OCI-LY3 (cell line): ENCODE measurements at regions not wholly inside any gene's neighbourhood (a gene's known extent, or its start where the extent isn't known, plus 50 kb on each side); places are given as distances from the start of the nearest gene placed in this dataset.

Source experiments
- H2AFZ ChIP-seq: fragments of 200-600, 300-600 bp; shearing (Covaris generic); 2 replicates; pipeline ENCODE4 v1.6.0; 2014; ENCODE audit warnings: antibody characterized with exemption, low read depth, low read length
- H3K27ac ChIP-seq: fragments of 200-600, 300-600 bp; sonication (generic); 2 replicates; pipeline ENCODE4 v1.5.1; 2014; ENCODE audit warnings: mild to moderate bottlenecking, low read length, moderate library complexity, mixed read lengths
- H3K27me3 ChIP-seq: fragments of 200-600, 300-600 bp; sonication (generic); 2 replicates; pipeline ENCODE4 v1.6.1; 2014; ENCODE audit warnings: low read depth, low read length, mixed read lengths
- H3K36me3 ChIP-seq: fragments of 200-600, 300-600 bp; sonication (generic); replicated peaks from 2 replicates; pipeline ENCODE3; 2014; ENCODE audit warnings: low read depth, low read length, mixed read lengths
- H3K4me1 ChIP-seq: fragments of 300-600, 200-600 bp; sonication (generic); 2 replicates; pipeline ENCODE4 v1.6.1; 2014; ENCODE audit warnings: low read length, mixed read lengths
- H3K4me2 ChIP-seq: fragments of 200-600, 300-600 bp; sonication (generic); 2 replicates; pipeline ENCODE4 v1.6.1; 2014; ENCODE audit warnings: low read length, mixed read lengths
- H3K4me3 ChIP-seq: fragments of 300-600, 200-600 bp; sonication (generic); 2 replicates; pipeline ENCODE4 v1.5.1; 2014; ENCODE audit warnings: antibody characterized with exemption, mild to moderate bottlenecking, low read length, moderate library complexity
- H3K79me2 ChIP-seq: fragments of 300-600, 200-600 bp; shearing (Covaris generic); 2 replicates; pipeline ENCODE4 v1.6.1; 2014; ENCODE audit warnings: mild to moderate bottlenecking, low read length, mixed read lengths
- H3K9ac ChIP-seq: fragments of 300-600, 200-600 bp; shearing (Covaris generic); 2 replicates; pipeline ENCODE4 v1.6.0; 2014; ENCODE audit warnings: mild to moderate bottlenecking, low read length, moderate library complexity
- H3K9me3 ChIP-seq: fragments of 200-600, 300-600 bp; shearing (Covaris generic); 2 replicates; pipeline ENCODE4 v1.6.1; 2014; ENCODE audit warnings: low read length, mixed read lengths; ENCODE audit not compliant: insufficient read depth
- H4K20me1 ChIP-seq: fragments of 200-600, 300-600 bp; sonication (generic); 2 replicates; pipeline ENCODE4 v1.6.1; 2016; ENCODE audit warnings: low read length, mixed read lengths; ENCODE audit not compliant: insufficient read depth
- EZH2phosphoT487 ChIP-seq: fragments of 200-600 bp; shearing (Covaris generic); IDR thresholded peaks from 2 replicates; pipeline ENCODE4 v1.6.1; 2018; ENCODE audit warnings: antibody characterized with exemption, mixed run types, low read depth
- TF ChIP-seq, protein P1 (sequence below): fragments of 200-600, 300-600 bp; sonication (generic); IDR thresholded peaks from 2 replicates; pipeline ENCODE4 v1.5.1; 2014; ENCODE audit warnings: antibody characterized with exemption, low read length, low read depth

DNA sequence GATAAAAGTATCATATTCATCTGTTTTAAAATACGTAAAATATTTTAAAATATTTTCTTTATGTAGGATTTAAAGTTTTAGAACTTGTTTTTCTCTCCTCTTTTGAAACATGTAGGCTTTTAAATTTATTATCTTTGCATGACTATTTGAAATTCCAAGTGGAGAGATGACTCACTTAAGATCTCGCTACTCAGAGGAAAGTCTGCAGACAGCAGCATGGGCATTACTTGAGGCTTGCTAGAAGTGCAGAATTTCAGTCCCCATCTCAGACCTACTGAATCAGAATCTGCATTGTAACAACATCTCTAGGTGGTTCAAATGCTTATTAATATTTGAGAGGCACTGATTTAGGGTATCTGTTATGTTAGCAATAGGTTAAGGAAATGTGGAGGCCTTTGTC is 225.7 kb upstream of the ARX start:
- Histone ChIP-seq H3K9ac (no peak overlapping the region), H3K79me2 (no peaks in the 10 kb centered on the region), H3K4me2 (no peak overlapping the region), H4K20me1 (no peaks in the 10 kb centered on the region), H3K36me3 (no peaks in the 10 kb centered on the region), H2AFZ (no peak overlapping the region), H3K27me3 (no peaks in the 10 kb centered on the region), H3K9me3 (no peaks in the 10 kb centered on the region), H3K27ac (no peak overlapping the region), H3K4me1 (no peaks in the 10 kb centered on the region), H3K4me3 (no peak overlapping the region)
- TF ChIP-seq, protein P1, sequence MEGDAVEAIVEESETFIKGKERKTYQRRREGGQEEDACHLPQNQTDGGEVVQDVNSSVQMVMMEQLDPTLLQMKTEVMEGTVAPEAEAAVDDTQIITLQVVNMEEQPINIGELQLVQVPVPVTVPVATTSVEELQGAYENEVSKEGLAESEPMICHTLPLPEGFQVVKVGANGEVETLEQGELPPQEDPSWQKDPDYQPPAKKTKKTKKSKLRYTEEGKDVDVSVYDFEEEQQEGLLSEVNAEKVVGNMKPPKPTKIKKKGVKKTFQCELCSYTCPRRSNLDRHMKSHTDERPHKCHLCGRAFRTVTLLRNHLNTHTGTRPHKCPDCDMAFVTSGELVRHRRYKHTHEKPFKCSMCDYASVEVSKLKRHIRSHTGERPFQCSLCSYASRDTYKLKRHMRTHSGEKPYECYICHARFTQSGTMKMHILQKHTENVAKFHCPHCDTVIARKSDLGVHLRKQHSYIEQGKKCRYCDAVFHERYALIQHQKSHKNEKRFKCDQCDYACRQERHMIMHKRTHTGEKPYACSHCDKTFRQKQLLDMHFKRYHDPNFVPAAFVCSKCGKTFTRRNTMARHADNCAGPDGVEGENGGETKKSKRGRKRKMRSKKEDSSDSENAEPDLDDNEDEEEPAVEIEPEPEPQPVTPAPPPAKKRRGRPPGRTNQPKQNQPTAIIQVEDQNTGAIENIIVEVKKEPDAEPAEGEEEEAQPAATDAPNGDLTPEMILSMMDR = no peak
- no peak for TF ChIP-seq EZH2phosphoT487

DNA sequence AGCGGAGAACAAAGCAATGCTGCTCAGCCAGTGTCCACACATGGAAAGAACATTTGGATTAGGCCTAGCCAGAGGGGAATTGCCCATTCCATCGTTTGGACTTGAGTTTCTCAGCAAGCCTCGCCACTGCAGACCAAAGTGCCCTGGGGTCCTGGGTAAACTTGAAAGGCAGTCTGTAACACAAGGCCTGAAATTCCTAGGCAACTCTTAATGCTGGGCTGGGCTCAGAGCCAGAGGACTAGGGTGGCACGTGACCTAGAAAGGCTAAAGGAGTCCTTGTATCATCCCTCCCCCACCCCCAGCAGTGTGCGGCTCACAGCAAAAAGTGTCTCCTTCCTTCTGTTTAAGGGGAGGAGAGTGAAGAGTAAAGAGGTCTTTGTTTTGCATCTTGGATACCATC is 210.4 kb upstream of the ARX start:
- no peaks in the 10 kb centered on the region for H3K4me1 ChIP-seq
- H3K9me3 ChIP-seq = no peaks in the 10 kb centered on the region
- no peak overlapping the region for H3K4me3 ChIP-seq
- H4K20me1 ChIP-seq = no peaks in the 10 kb centered on the region
- TF ChIP-seq EZH2phosphoT487 = no peak
- TF ChIP-seq, protein P1 = no peak
- no peak overlapping the region for H3K27ac ChIP-seq
- H3K36me3 ChIP-seq = no peaks in the 10 kb centered on the region
- H3K9ac ChIP-seq = no peak overlapping the region
- no peak overlapping the region for H2AFZ ChIP-seq
- H3K27me3 ChIP-seq = no peaks in the 10 kb centered on the region
- H3K79me2 ChIP-seq = no peaks in the 10 kb centered on the region
- no peak overlapping the region for H3K4me2 ChIP-seq

DNA sequence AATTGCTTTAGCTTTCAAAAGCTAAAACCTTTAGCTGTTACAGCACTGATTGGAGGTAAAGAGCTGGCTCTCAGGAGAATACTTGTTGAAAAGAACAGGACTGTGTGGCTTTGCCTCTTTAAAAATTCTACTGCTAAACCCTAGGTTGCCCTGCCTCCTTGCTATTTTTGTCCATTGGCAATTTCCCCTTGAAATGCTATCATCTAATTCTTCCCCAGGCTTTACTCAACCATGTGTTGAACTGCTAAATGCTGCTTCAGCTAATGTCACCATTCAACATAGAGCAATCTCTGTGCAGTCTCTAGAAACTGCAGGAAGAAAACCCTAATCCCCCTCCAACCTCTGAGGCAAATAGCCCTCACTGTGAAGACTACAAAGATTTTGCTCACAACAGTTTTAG is 203.7 kb upstream of the ARX start:
- no peaks in the 10 kb centered on the region for H3K79me2 ChIP-seq
- H3K4me1 ChIP-seq = no peaks in the 10 kb centered on the region
- H3K27me3 ChIP-seq = no peaks in the 10 kb centered on the region
- no peaks in the 10 kb centered on the region for H3K9me3 ChIP-seq
- H3K27ac ChIP-seq = no peak overlapping the region
- no peaks in the 10 kb centered on the region for H4K20me1 ChIP-seq
- H3K4me3 ChIP-seq = no peak overlapping the region
- no peak overlapping the region for H3K9ac ChIP-seq
- H3K4me2 ChIP-seq = no peak overlapping the region
- TF ChIP-seq EZH2phosphoT487 = no peak
- TF ChIP-seq, protein P1 = no peak
- no peaks in the 10 kb centered on the region for H3K36me3 ChIP-seq
- no peak overlapping the region for H2AFZ ChIP-seq

DNA sequence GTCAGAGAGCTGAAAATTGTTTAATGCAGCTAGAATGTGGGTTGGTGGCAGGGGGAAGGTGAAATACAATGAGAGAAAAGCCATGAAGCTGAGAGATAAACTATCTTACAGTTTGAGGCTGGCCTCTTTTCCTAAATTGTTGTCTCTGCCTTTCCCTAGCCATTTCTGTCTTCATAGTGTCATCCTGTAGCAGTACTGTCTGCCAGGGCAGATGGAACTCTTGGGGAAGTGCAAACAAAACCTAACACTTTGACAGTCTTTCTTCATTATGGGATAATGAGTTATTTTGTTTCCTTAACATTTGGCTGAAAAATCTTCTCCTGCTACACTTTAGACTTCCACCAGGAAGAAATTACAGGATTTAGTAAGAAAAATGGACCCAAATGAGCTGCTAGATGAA is 197.8 kb upstream of the ARX start:
- H3K9ac ChIP-seq = no peak overlapping the region

More for the DNA sequence above, 197.8 kb upstream of the ARX start:
- Histone ChIP-seq H3K79me2 (no peaks in the 10 kb centered on the region), H3K27me3 (no peaks in the 10 kb centered on the region), H3K27ac (no peak overlapping the region), H3K36me3 (no peaks in the 10 kb centered on the region), H2AFZ (no peak overlapping the region), H3K9me3 (no peaks in the 10 kb centered on the region), H3K4me1 (no peaks in the 10 kb centered on the region), H3K4me2 (no peak overlapping the region), H3K4me3 (no peak overlapping the region), H4K20me1 (no peaks in the 10 kb centered on the region)
- TF ChIP-seq, protein P1 = no peak
- no peak for TF ChIP-seq EZH2phosphoT487
